GM12878 (cell line): ENCODE measurements at regions not wholly inside any gene's neighbourhood (a gene's known extent, or its start where the extent isn't known, plus 50 kb on each side); places are given as distances from the start of the nearest gene placed in this dataset.

ENCODE experiments used
- ATAC-seq: fragments of 200-7000 bp; cut with Tn5 transposase; 3 replicates; pipeline ENCODE4 v1.9.1; 2020; ENCODE audit warnings: mild to moderate bottlenecking, moderate library complexity
- BruUV-seq: library from RNA; stranded (reverse); fragments of 400-500 nt; replicated peaks from 2 replicates; lab custom pipeline; 2021; lab: Mats Ljungman, UMichigan
- CTCF ChIA-PET: fragments of 300-600 bp; sonication (Branson Sonifier 250); formaldehyde crosslinking; extraction: SDS; loops from one replicate; lab custom pipeline; 2021; ENCODE audit warnings: inconsistent platforms; lab: Yijun Ruan, JAX
- POLR2A ChIA-PET: fragments of 350-600 bp; formaldehyde crosslinking; extraction: SDS; loops from one replicate; lab custom pipeline; 2021; ENCODE audit warnings: inconsistent platforms; lab: Charles Lee
- RAD21 ChIA-PET: fragments of 300-600 bp; sonication (Branson Sonifier 250); formaldehyde crosslinking; loops from one replicate; lab custom pipeline; 2023; ENCODE audit warnings: antibody characterized with exemption; ENCODE audit not compliant: unreplicated experiment; lab: Charles Lee
- SMC1A ChIA-PET: fragments of 300-600 bp; sonication (Branson Sonifier 250); formaldehyde crosslinking; loops from one replicate; lab custom pipeline; 2023; ENCODE audit not compliant: unreplicated experiment, uncharacterized antibody; lab: Charles Lee
- DNase-seq: peaks from one replicate; pipeline ENCODE4 v3.0.0-alpha.2; 2011; ENCODE audit warnings: low read depth, low spot score
- FAIRE-seq: peaks from 3 replicates; lab custom pipeline; 2011; peaks lifted over from hg19 to GRCh38; lab: Jason Lieb, UNC
- H2AFZ ChIP-seq: 2 replicates; pipeline ENCODE4 v1.6.0; 2011; ENCODE audit warnings: low read depth, low read length, control low read depth; ENCODE audit not compliant: control insufficient read depth
- H3K27ac ChIP-seq: 2 replicates; pipeline ENCODE4 v1.5.1; 2011; ENCODE audit warnings: control low read depth; ENCODE audit not compliant: control insufficient read depth, insufficient read depth
- H3K27me3 ChIP-seq, 2 experiments: replicated peaks in 1 of 2; 2 replicates each; pipeline versions ENCODE4 v1.6.0 to v1.6.1; 2011; ENCODE audit warnings: low read length in 1 of 2; ENCODE audit not compliant: control insufficient read depth in 2 of 2, insufficient read depth in 2 of 2
- H3K36me3 ChIP-seq, 2 experiments: 2 replicates each; pipeline ENCODE4 v1.5.1; 2011; ENCODE audit warnings: low read length in 1 of 2; ENCODE audit not compliant: control insufficient read depth in 2 of 2, insufficient read depth in 2 of 2
- H3K4me1 ChIP-seq: 2 replicates; pipeline ENCODE4 v1.6.1; 2011; ENCODE audit warnings: mild to moderate bottlenecking, low read length, moderate library complexity, mixed read lengths; ENCODE audit not compliant: control insufficient read depth, insufficient read depth
- H3K4me2 ChIP-seq: 2 replicates; pipeline ENCODE4 v1.6.0; 2011; ENCODE audit warnings: control low read depth; ENCODE audit not compliant: control insufficient read depth, insufficient read depth
- H3K4me3 ChIP-seq: fragments of 200-600 bp; sonication (generic); 2 replicates; pipeline ENCODE4 v1.5.1; 2016
- H3K79me2 ChIP-seq: 2 replicates; pipeline ENCODE4 v1.6.0; 2011; ENCODE audit warnings: low read length; ENCODE audit not compliant: control insufficient read depth, insufficient read depth
- H3K9ac ChIP-seq: 2 replicates; pipeline ENCODE4 v1.8.0; 2011; ENCODE audit warnings: low read length, control low read depth, mixed read lengths; ENCODE audit not compliant: control insufficient read depth, insufficient read depth
- H3K9me3 ChIP-seq: replicated peaks from 3 replicates; pipeline ENCODE4 v1.5.1; 2011; ENCODE audit warnings: mild to moderate bottlenecking, low read length; ENCODE audit not compliant: control insufficient read depth, insufficient read depth
- H4K20me1 ChIP-seq: 2 replicates; pipeline ENCODE4 v1.6.0; 2011; ENCODE audit not compliant: control insufficient read depth, insufficient read depth
- ASH2L ChIP-seq: fragments of 300-600, 200-600 bp; sonication (generic); IDR thresholded peaks from 2 replicates; pipeline ENCODE4 v1.6.1; 2017; ENCODE audit warnings: low read depth, mild to moderate bottlenecking, borderline replicate concordance
- CUX1 ChIP-seq: IDR thresholded peaks from 2 replicates; pipeline ENCODE4 v1.6.1; 2012; ENCODE audit warnings: improper control_type of control experiment, low read depth, low read length; ENCODE audit not compliant: insufficient replicate concordance
- EP300 ChIP-seq, 2 experiments: fragments of 150-350 bp in 1 of 2; IDR thresholded peaks; 2 replicates each; pipeline ENCODE4 v1.6.1; 2011 to 2012; ENCODE audit warnings: low read depth in 2 of 2, low read length in 2 of 2, borderline replicate concordance in 1 of 2, improper control_type of control experiment in 1 of 2, inconsistent platforms in 1 of 2; ENCODE audit not compliant: control insufficient read depth in 1 of 2
- EZH2 ChIP-seq: IDR thresholded peaks from 2 replicates; pipeline ENCODE4 v1.6.1; 2012; ENCODE audit warnings: low read depth, mild to moderate bottlenecking, control low read depth, inconsistent platforms, low read length, borderline replicate concordance; ENCODE audit not compliant: control insufficient read depth
- FOXK2 ChIP-seq: fragments of 450-650 bp; IDR thresholded peaks from 2 replicates; pipeline ENCODE4 v1.6.1; 2017; ENCODE audit warnings: mild to moderate bottlenecking, moderate library complexity
- HDGF ChIP-seq: fragments of 450-650 bp; IDR thresholded peaks from 2 replicates; pipeline ENCODE4 v1.6.1; 2016; ENCODE audit warnings: antibody characterized with exemption
- HSF1 ChIP-seq: fragments of 150-350 bp; IDR thresholded peaks from 2 replicates; pipeline ENCODE4 v1.6.1; 2014; ENCODE audit warnings: mild to moderate bottlenecking, low read depth, low read length
- LARP7 ChIP-seq: fragments of 450-650 bp; IDR thresholded peaks from 2 replicates; pipeline ENCODE4 v1.6.1; 2017; ENCODE audit warnings: mild to moderate bottlenecking
- MTA2 ChIP-seq: fragments of 450-650 bp; IDR thresholded peaks from 2 replicates; pipeline ENCODE4 v1.6.1; 2016; ENCODE audit warnings: low read depth, mild to moderate bottlenecking, moderate library complexity
- MYC ChIP-seq: IDR thresholded peaks from 2 replicates; pipeline ENCODE4 v1.6.1; 2011; ENCODE audit warnings: mild to moderate bottlenecking, low read length, moderate library complexity, inconsistent platforms; ENCODE audit not compliant: insufficient read depth, insufficient replicate concordance, insufficient read length, severe bottlenecking
- NFIC ChIP-seq: IDR thresholded peaks from 2 replicates; pipeline ENCODE4 v1.6.1; 2012; ENCODE audit warnings: low read depth, mild to moderate bottlenecking, inconsistent platforms, low read length, moderate library complexity
- NFYA ChIP-seq: IDR thresholded peaks from 2 replicates; pipeline ENCODE4 v1.6.1; 2011; ENCODE audit warnings: low read depth, mild to moderate bottlenecking, low read length, improper control_type of control experiment, borderline replicate concordance
- NR2F1 ChIP-seq: fragments of 450-650 bp; conservative IDR thresholded peaks from 2 replicates; pipeline ENCODE4 v1.6.1; 2017; ENCODE audit warnings: mild to moderate bottlenecking
- SMAD1 ChIP-seq: fragments of 450-650 bp; IDR thresholded peaks from 2 replicates; pipeline ENCODE4 v1.6.1; 2018; ENCODE audit warnings: mild to moderate bottlenecking, low read depth; ENCODE audit not compliant: partially characterized antibody
- SMARCA5 ChIP-seq: fragments of 450-650 bp; IDR thresholded peaks from 2 replicates; pipeline ENCODE4 v1.6.1; 2017; ENCODE audit warnings: mild to moderate bottlenecking
- SRF ChIP-seq, 2 experiments: IDR thresholded peaks; 2 replicates each; pipeline ENCODE4 v1.6.1; 2011; ENCODE audit warnings: low read depth in 2 of 2, low read length in 2 of 2, mild to moderate bottlenecking in 1 of 2, moderate library complexity in 1 of 2
- USF2 ChIP-seq: IDR thresholded peaks from 2 replicates; pipeline ENCODE4 v1.6.1; 2011; ENCODE audit warnings: low read depth, low read length, improper control_type of control experiment, borderline replicate concordance
- WGBS: methylation state at CpG from one replicate; pipeline ENCODE4 v1.1.6; 2016; ENCODE audit warnings: low lambda C conversion rate; ENCODE audit not compliant: insufficient replicate concordance, insufficient coverage; ENCODE audit errors: missing lambda C conversion rate; 5-methylcytosine and 5-hydroxymethylcytosine counted together
- in situ Hi-C: fragments of 300-500 bp; cut with MboI; formaldehyde crosslinking; loops from 9 replicates; pipeline ENCODE4 v1.14.3; 2018; ENCODE audit warnings: mixed read lengths
- intact Hi-C: fragments of 100-400 bp; cut with micrococcal nuclease; formaldehyde crosslinking; loops from one replicate; pipeline ENCODE4 v1.14.2; 2022; ENCODE audit not compliant: unreplicated experiment

GRCh38 chr1:189152685-189153084 lies 1325.0 kb downstream of the BRINP3 start:
- Histone ChIP-seq H3K4me1 (no peaks in the 10 kb centered on the region), H3K9me3 (no peaks in the 10 kb centered on the region), H4K20me1 (no peaks in the 10 kb centered on the region), H3K79me2 (no peaks in the 10 kb centered on the region), H2AFZ (no peak overlapping the region), H3K4me3 (no peak overlapping the region), H3K27ac (no peak overlapping the region), H3K9ac (no peak overlapping the region), H3K27me3 (no peaks in the 10 kb centered on the region), H3K4me2 (no peak overlapping the region), H3K36me3 (no peaks in the 10 kb centered on the region)
- no peak for FAIRE-seq
- no peak for DNase-seq
- BruUV-seq: no TSS peak
- no peak for ATAC-seq
- SMC1A ChIA-PET: interaction anchor here (0.8 kb wide), 1 partner anchor 18 kb away, joined by 4 read pairs; no protein-coding TSS in a partner anchor
- POLR2A ChIA-PET: no interaction called here
- intact Hi-C loops (no loop called here), in situ Hi-C loops (no loop called here)
- WGBS: 47% methylated on average over 1 of the region's 1 CpG
- TF ChIP-seq SRF (IDR thresholded peaks at IDR 0.05; ENCODE audit: low read depth in 2 of 2, low read length in 2 of 2) (no peak), MTA2 (no peak), NFIC (no peak), NFYA (no peak), EZH2 (no peak), FOXK2 (no peak), SMAD1 (no peak), NR2F1 (no peak), HSF1 (no peak), SMARCA5 (no peak), HDGF (no peak), LARP7 (no peak), USF2 (no peak), EP300 (IDR thresholded peaks at IDR 0.05; ENCODE audit: borderline replicate concordance in 1 of 2, control insufficient read depth in 1 of 2, low read depth in 2 of 2, low read length in 2 of 2) (no peak), MYC (no peak), ASH2L (no peak), CUX1 (no peak)
- RAD21 ChIA-PET: no interaction called here
- CTCF ChIA-PET: no interaction called here
